ENCODE measurements at regions not wholly inside any gene's neighbourhood (a gene's known extent, or its start where the extent isn't known, plus 50 kb on each side); places are given as distances from the start of the nearest gene placed in this dataset.

GRCh38 chr16:54672500-54672899 is 258.2 kb upstream of the IRX5 start:
- DNase-seq = no peak

GRCh38 chr16:54657709-54658102 is 273.0 kb upstream of the IRX5 start:
- DNase-seq = no peak

GRCh38 chr16:54657058-54657708 is 273.5 kb upstream of the IRX5 start:
- no peak for DNase-seq

GRCh38 chr16:54655121-54655590 is 275.5 kb upstream of the IRX5 start:
- no peak for DNase-seq

- DNase-seq = peak; percentile 93
These were observed 276.2 kb upstream of the IRX5 start for GRCh38 chr16:54654429-54654828.

GRCh38 chr16:54652201-54652770 is 278.4 kb upstream of the IRX5 start:
- DNase-seq = no peak

- DNase-seq = no peak
These were observed 279.0 kb upstream of the IRX5 start for GRCh38 chr16:54651440-54652195.

GRCh38 chr16:54649876-54650275 is 280.8 kb upstream of the IRX5 start:
- no peak for DNase-seq

- no peak for DNase-seq
These were observed 282.1 kb upstream of the IRX5 start for GRCh38 chr16:54648575-54648974.

- no peak for DNase-seq
These were observed 282.9 kb upstream of the IRX5 start for GRCh38 chr16:54647725-54648221.

GRCh38 chr16:54647216-54647615 is 283.4 kb upstream of the IRX5 start:
- DNase-seq = no peak

GRCh38 chr16:54645345-54645744 is 285.3 kb upstream of the IRX5 start:
- no peak for DNase-seq

GRCh38 chr16:54636221-54636793 is 294.4 kb upstream of the IRX5 start:
- no peak for DNase-seq

GRCh38 chr16:54633943-54634362 is 296.7 kb upstream of the IRX5 start:
- DNase-seq = peak; percentile 42

- DNase-seq = no peak
These were observed 298.1 kb upstream of the IRX5 start for GRCh38 chr16:54632322-54633220.

GRCh38 chr16:54631782-54632181 is 298.9 kb upstream of the IRX5 start:
- no peak for DNase-seq

GRCh38 chr16:54630284-54630967 is 300.2 kb upstream of the IRX5 start:
- no peak for DNase-seq

GRCh38 chr16:54628796-54629625 is 301.7 kb upstream of the IRX5 start:
- DNase-seq = no peak

GRCh38 chr16:54627616-54628015 is 303.0 kb upstream of the IRX5 start:
- DNase-seq = no peak

- DNase-seq = no peak
These were observed 307.0 kb upstream of the IRX5 start for GRCh38 chr16:54623636-54624035.

- DNase-seq = peak; percentile 13
These were observed 310.5 kb upstream of the IRX5 start for GRCh38 chr16:54620197-54620596.
